G401 (cell line): ENCODE measurements at regions not wholly inside any gene's neighbourhood (a gene's known extent, or its start where the extent isn't known, plus 50 kb on each side); places are given as distances from the start of the nearest gene placed in this dataset.

Experiments used
- DNase-seq: peaks from one replicate; pipeline ENCODE4 v3.0.0-alpha.2; 2015; ENCODE audit warnings: low spot score
- in situ Hi-C: cut with HindIII; loops from 2 replicates; pipeline ENCODE4 v1.10.0; 2016; ENCODE audit warnings: low sequenced_read_pairs, mixed read lengths

GRCh38 chr16:65965628-65966027 is 400.9 kb upstream of the CDH5 start:
- in situ Hi-C loops = no loop called here
- no peak for DNase-seq

GRCh38 chr16:65964752-65965151 is 401.7 kb upstream of the CDH5 start:
- in situ Hi-C loops = no loop called here
- no peak for DNase-seq

- in situ Hi-C loops = no loop called here
- DNase-seq = no peak
Observed at GRCh38 chr16:65961476-65962143, 404.9 kb upstream of the CDH5 start.

- in situ Hi-C loops = no loop called here
- no peak for DNase-seq
Observed at GRCh38 chr16:65959983-65960382, 406.5 kb upstream of the CDH5 start.

GRCh38 chr16:65958086-65958485 is 408.4 kb upstream of the CDH5 start:
- DNase-seq = no peak
- in situ Hi-C loops = no loop called here

GRCh38 chr16:65956100-65956499 is 410.4 kb upstream of the CDH5 start:
- no peak for DNase-seq
- in situ Hi-C loops = no loop called here

GRCh38 chr16:65954446-65954845 is 412.0 kb upstream of the CDH5 start:
- in situ Hi-C loops = no loop called here
- DNase-seq = no peak

GRCh38 chr16:65950211-65950610 is 416.3 kb upstream of the CDH5 start:
- in situ Hi-C loops = no loop called here
- DNase-seq = no peak

GRCh38 chr16:65948361-65948760 is 418.1 kb upstream of the CDH5 start:
- no peak for DNase-seq
- in situ Hi-C loops = no loop called here

GRCh38 chr16:65947951-65948350 is 418.5 kb upstream of the CDH5 start:
- in situ Hi-C loops = no loop called here
- no peak for DNase-seq

GRCh38 chr16:65945493-65945892 is 421.0 kb upstream of the CDH5 start:
- in situ Hi-C loops = no loop called here

GRCh38 chr16:65944361-65944760 is 422.1 kb upstream of the CDH5 start:
- no peak for DNase-seq
- in situ Hi-C loops = no loop called here

More at GRCh38 chr16:65945493-65945892, 421.0 kb upstream of the CDH5 start:
- DNase-seq = no peak

GRCh38 chr16:65940711-65941110 is 425.8 kb upstream of the CDH5 start:
- in situ Hi-C loops = no loop called here
- peak; percentile 43 for DNase-seq

- no peak for DNase-seq
- in situ Hi-C loops = no loop called here
Observed at GRCh38 chr16:65938083-65938482, 428.4 kb upstream of the CDH5 start.

- no peak for DNase-seq
- in situ Hi-C loops = no loop called here
Observed at GRCh38 chr16:65937455-65937854, 429.0 kb upstream of the CDH5 start.

GRCh38 chr16:65936096-65936495 is 430.4 kb upstream of the CDH5 start:
- DNase-seq = no peak
- in situ Hi-C loops = no loop called here

- in situ Hi-C loops = no loop called here
- no peak for DNase-seq
Observed at GRCh38 chr16:65934443-65934842, 432.0 kb upstream of the CDH5 start.

- no peak for DNase-seq
- in situ Hi-C loops = no loop called here
Observed at GRCh38 chr16:65933703-65934102, 432.8 kb upstream of the CDH5 start.

- in situ Hi-C loops = no loop called here
- no peak for DNase-seq
Observed at GRCh38 chr16:65932350-65933072, 434.0 kb upstream of the CDH5 start.

- in situ Hi-C loops = no loop called here
- DNase-seq = no peak
Observed at GRCh38 chr16:65922923-65923322, 443.6 kb upstream of the CDH5 start.

- in situ Hi-C loops = no loop called here
- DNase-seq = no peak
Observed at GRCh38 chr16:65919986-65920376, 446.5 kb upstream of the CDH5 start.
